ENCODE measurements at regions not wholly inside any gene's neighbourhood (a gene's known extent, or its start where the extent isn't known, plus 50 kb on each side); places are given as distances from the start of the nearest gene placed in this dataset.

- H3K4me3 Mint-ChIP-seq (ENCODE audit: low read depth, unreplicated experiment): no peak overlapping the region
- BruUV-seq (replicated peaks): no TSS peak
- CTCF ChIA-PET: no interaction called here
- no peak for DNase-seq
- H3K9me3 Mint-ChIP-seq (ENCODE audit: low read depth, unreplicated experiment): peaks cover 9% of the 10 kb centered on the region
- no peak overlapping the region for H3K27ac Mint-ChIP-seq (ENCODE audit: unreplicated experiment)
- H3K27me3 Mint-ChIP-seq (ENCODE audit: unreplicated experiment): no peaks in the 10 kb centered on the region
- intact Hi-C loops (cut with micrococcal nuclease; ENCODE audit: unreplicated experiment): no loop called here
- no peak for TF ChIP-seq CTCF (IDR thresholded peaks at IDR 0.05; ENCODE audit: unreplicated experiment)
- no peaks in the 10 kb centered on the region for H3K4me1 Mint-ChIP-seq (ENCODE audit: low read depth, unreplicated experiment)
- no peaks in the 10 kb centered on the region for H3K36me3 Mint-ChIP-seq (ENCODE audit: insufficient read depth, unreplicated experiment)
Observed at GRCh38 chr10:130655313-130656186, 519.4 kb downstream of the GLRX3 start.

GRCh38 chr10:130656187-130656575 is 520.0 kb downstream of the GLRX3 start:
- H3K4me3 Mint-ChIP-seq (ENCODE audit: low read depth, unreplicated experiment): no peak overlapping the region
- BruUV-seq (replicated peaks): no TSS peak
- no peak for TF ChIP-seq CTCF (IDR thresholded peaks at IDR 0.05; ENCODE audit: unreplicated experiment)
- DNase-seq: no peak
- H3K4me1 Mint-ChIP-seq (ENCODE audit: low read depth, unreplicated experiment): no peaks in the 10 kb centered on the region
- H3K27me3 Mint-ChIP-seq (ENCODE audit: unreplicated experiment): no peaks in the 10 kb centered on the region
- peaks cover 9% of the 10 kb centered on the region for H3K9me3 Mint-ChIP-seq (ENCODE audit: low read depth, unreplicated experiment)
- no peak overlapping the region for H3K27ac Mint-ChIP-seq (ENCODE audit: unreplicated experiment)
- CTCF ChIA-PET: no interaction called here
- intact Hi-C loops (cut with micrococcal nuclease; ENCODE audit: unreplicated experiment): no loop called here
- no peaks in the 10 kb centered on the region for H3K36me3 Mint-ChIP-seq (ENCODE audit: insufficient read depth, unreplicated experiment)

- Mint-ChIP-seq H3K4me3 (ENCODE audit: low read depth, unreplicated experiment) (no peak overlapping the region), H3K9me3 (ENCODE audit: low read depth, unreplicated experiment) (peaks cover 9% of the 10 kb centered on the region), H3K27ac (ENCODE audit: unreplicated experiment) (no peak overlapping the region), H3K36me3 (ENCODE audit: insufficient read depth, unreplicated experiment) (no peaks in the 10 kb centered on the region), H3K27me3 (ENCODE audit: unreplicated experiment) (no peaks in the 10 kb centered on the region), H3K4me1 (ENCODE audit: low read depth, unreplicated experiment) (no peaks in the 10 kb centered on the region)
- no TSS peak for BruUV-seq (replicated peaks)
- CTCF ChIA-PET: no interaction called here
- DNase-seq: no peak
- intact Hi-C loops (cut with micrococcal nuclease; ENCODE audit: unreplicated experiment): no loop called here
- TF ChIP-seq CTCF (IDR thresholded peaks at IDR 0.05; ENCODE audit: unreplicated experiment): no peak
Observed at GRCh38 chr10:130656582-130657133, 520.5 kb downstream of the GLRX3 start.

DNA sequence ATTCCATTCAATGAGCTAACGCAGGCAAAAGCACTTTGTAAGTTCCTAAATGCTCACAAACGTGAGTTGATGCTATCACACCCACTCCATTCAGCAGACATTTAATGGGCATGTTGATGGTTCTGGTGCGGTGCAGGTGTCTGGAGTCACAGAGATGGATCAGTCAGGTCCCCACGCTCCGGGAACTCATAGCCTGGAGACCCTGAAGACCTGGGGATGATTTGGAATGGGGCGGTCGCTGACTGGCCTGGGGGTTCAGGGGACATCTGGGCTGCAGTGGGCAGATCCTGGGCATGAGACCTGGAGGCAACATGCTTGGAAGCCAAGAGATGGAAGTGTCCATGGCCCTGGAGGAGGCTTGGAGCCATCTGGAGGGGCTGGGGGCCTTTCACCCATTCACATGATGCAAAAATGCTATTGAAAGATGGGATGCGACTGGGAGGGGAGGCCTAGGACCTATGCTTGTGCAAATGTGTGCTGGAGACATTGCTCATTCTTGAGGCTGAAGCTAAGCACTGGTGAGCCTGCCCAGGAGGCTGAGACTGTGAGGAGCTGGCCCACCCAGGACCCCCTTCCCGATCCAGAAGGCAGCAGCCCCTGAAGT is 522.6 kb downstream of the GLRX3 start:
- TF ChIP-seq CTCF (IDR thresholded peaks at IDR 0.05; ENCODE audit: unreplicated experiment): no peak
- Mint-ChIP-seq H3K27me3 (ENCODE audit: unreplicated experiment) (no peaks in the 10 kb centered on the region), H3K9me3 (ENCODE audit: low read depth, unreplicated experiment) (peaks cover 7% of the 10 kb centered on the region), H3K4me3 (ENCODE audit: low read depth, unreplicated experiment) (no peak overlapping the region), H3K36me3 (ENCODE audit: insufficient read depth, unreplicated experiment) (no peaks in the 10 kb centered on the region), H3K4me1 (ENCODE audit: low read depth, unreplicated experiment) (no peaks in the 10 kb centered on the region), H3K27ac (ENCODE audit: unreplicated experiment) (no peak overlapping the region)
- DNase-seq: no peak
- CTCF ChIA-PET: no interaction called here
- BruUV-seq (replicated peaks): no TSS peak
- intact Hi-C loops (cut with micrococcal nuclease; ENCODE audit: unreplicated experiment): no loop called here
